Neural cell (in vitro differentiated cells): ENCODE measurements at regions not wholly inside any gene's neighbourhood (a gene's known extent, or its start where the extent isn't known, plus 50 kb on each side); places are given as distances from the start of the nearest gene placed in this dataset.

Experiments
- H2AFZ ChIP-seq: fragments of 200-600, 300-800 bp; sonication (generic), shearing (Covaris generic); 2 replicates; pipeline ENCODE4 v1.6.0; 2014; ENCODE audit warnings: low read depth, mild to moderate bottlenecking, antibody characterized with exemption, low read length, moderate library complexity
- H3F3A ChIP-seq: fragments of 200-600 bp; shearing (Covaris generic); 2 replicates; pipeline ENCODE4 v1.6.1; 2016; ENCODE audit warnings: mild to moderate bottlenecking, moderate library complexity, mixed read lengths, antibody characterized with exemption, low read length; ENCODE audit not compliant: insufficient read depth, poor library complexity, severe bottlenecking
- H3K27ac ChIP-seq: fragments of 200-600, 300-800 bp; sonication (generic), shearing (Covaris generic); 2 replicates; pipeline ENCODE4 v1.5.1; 2014; ENCODE audit warnings: mild to moderate bottlenecking, low read length, moderate library complexity
- H3K27me3 ChIP-seq: fragments of 300-800, 200-600 bp; sonication (generic), shearing (Covaris generic); 2 replicates; pipeline ENCODE4 v1.6.0; 2014; ENCODE audit warnings: mild to moderate bottlenecking, low read depth, low read length, moderate library complexity; ENCODE audit not compliant: insufficient read depth
- H3K36me3 ChIP-seq: fragments of 300-800, 200-600 bp; sonication (generic), shearing (Covaris generic); 2 replicates; pipeline ENCODE4 v1.5.1; 2014; ENCODE audit warnings: mild to moderate bottlenecking, antibody characterized with exemption, low read length, moderate library complexity; ENCODE audit not compliant: insufficient read depth
- H3K4me2 ChIP-seq: fragments of 300-800, 200-600 bp; sonication (generic), shearing (Covaris generic); 2 replicates; pipeline ENCODE4 v1.6.0; 2014; ENCODE audit warnings: mild to moderate bottlenecking, low read length
- H3K4me3 ChIP-seq: fragments of 300-800, 200-600 bp; sonication (generic), shearing (Covaris generic); 2 replicates; pipeline ENCODE4 v1.5.1; 2014; ENCODE audit warnings: mild to moderate bottlenecking, low read length, moderate library complexity
- H3K79me2 ChIP-seq: fragments of 200-600 bp; shearing (Covaris generic); replicated peaks from 2 replicates; pipeline ENCODE4 v1.6.0; 2014; ENCODE audit warnings: mild to moderate bottlenecking, low read length, moderate library complexity; ENCODE audit not compliant: insufficient read depth
- H3K9ac ChIP-seq: fragments of 300-800, 200-600 bp; sonication (generic), shearing (Covaris generic); 2 replicates; pipeline ENCODE4 v1.6.1; 2016; ENCODE audit warnings: mild to moderate bottlenecking, low read length, mixed read lengths
- H3K9me2 ChIP-seq: fragments of 200-600 bp; shearing (Covaris generic); 2 replicates; pipeline ENCODE4 v1.6.1; 2016; ENCODE audit warnings: mild to moderate bottlenecking, low read length, mixed read lengths; ENCODE audit not compliant: insufficient read depth
- H3K9me3 ChIP-seq: fragments of 200-600, 300-800 bp; sonication (generic), shearing (Covaris generic); 2 replicates; pipeline ENCODE4 v1.6.1; 2016; ENCODE audit warnings: mild to moderate bottlenecking, mixed run types, low read length, moderate library complexity, mixed read lengths
- H4K20me1 ChIP-seq: fragments of 200-600 bp; shearing (Covaris generic); 2 replicates; pipeline ENCODE4 v1.6.1; 2016; ENCODE audit warnings: mild to moderate bottlenecking, mixed run types; ENCODE audit not compliant: insufficient read depth
- CTCF ChIP-seq: fragments of 450-650 bp; IDR thresholded peaks from 2 replicates; pipeline ENCODE4 v1.5.1; 2014; ENCODE audit warnings: antibody characterized with exemption, mild to moderate bottlenecking, moderate library complexity; ENCODE audit not compliant: poor library complexity, severe bottlenecking
- EP300 ChIP-seq: fragments of 450-650 bp; conservative IDR thresholded peaks from 2 replicates; pipeline ENCODE4 v1.6.1; 2014; ENCODE audit warnings: antibody characterized with exemption, mild to moderate bottlenecking, moderate library complexity; ENCODE audit not compliant: poor library complexity, severe bottlenecking
- EZH2 ChIP-seq: fragments of 200-600, 300-800 bp; shearing (Covaris generic), sonication (generic); IDR thresholded peaks from 2 replicates; pipeline ENCODE4 v1.6.1; 2014; ENCODE audit warnings: antibody characterized with exemption, low read length, borderline replicate concordance, mild to moderate bottlenecking; ENCODE audit not compliant: insufficient read depth, poor library complexity, severe bottlenecking
- MXI1 ChIP-seq: fragments of 450-650 bp; conservative IDR thresholded peaks from 2 replicates; pipeline ENCODE4 v1.6.1; 2014; ENCODE audit warnings: antibody characterized with exemption, mild to moderate bottlenecking; ENCODE audit not compliant: poor library complexity, severe bottlenecking
- POLR2AphosphoS5 ChIP-seq: IDR thresholded peaks from 2 replicates; pipeline ENCODE4 v1.6.1; 2012
- RAD21 ChIP-seq: fragments of 450-650 bp; conservative IDR thresholded peaks from 2 replicates; pipeline ENCODE4 v1.6.1; 2014; ENCODE audit warnings: antibody characterized with exemption, mild to moderate bottlenecking, moderate library complexity
- REST ChIP-seq: IDR thresholded peaks from 2 replicates; pipeline ENCODE4 v1.6.1; 2012; ENCODE audit warnings: borderline replicate concordance
- SMC3 ChIP-seq: fragments of 450-650 bp; conservative IDR thresholded peaks from 2 replicates; pipeline ENCODE4 v1.6.1; 2014; ENCODE audit warnings: antibody characterized with exemption, mild to moderate bottlenecking, moderate library complexity; ENCODE audit not compliant: poor library complexity
- TAF1 ChIP-seq: IDR thresholded peaks from 2 replicates; pipeline ENCODE4 v1.6.1; 2012; ENCODE audit warnings: low read depth

- TF ChIP-seq REST (no peak), POLR2AphosphoS5 (no peak)
These were observed 148.1 kb upstream of the RUNX1 start (continued) for GRCh38 chr21:35197191-35197590.

GRCh38 chr21:35196128-35196527 is 147.0 kb upstream of the RUNX1 start:
- Histone ChIP-seq H3K79me2 (no peaks in the 10 kb centered on the region), H3K9me2 (no peaks in the 10 kb centered on the region), H3K4me3 (no peak overlapping the region), H3K4me2 (no peak overlapping the region), H3K9ac (no peak overlapping the region), H2AFZ (no peak overlapping the region), H4K20me1 (no peaks in the 10 kb centered on the region), H3F3A (no peaks in the 10 kb centered on the region), H3K36me3 (no peaks in the 10 kb centered on the region), H3K27me3 (no peaks in the 10 kb centered on the region), H3K27ac (no peak overlapping the region), H3K9me3 (no peaks in the 10 kb centered on the region)
- no peak for TF ChIP-seq RAD21
- no peak for TF ChIP-seq TAF1
- no peak for TF ChIP-seq SMC3
- TF ChIP-seq REST = no peak
- TF ChIP-seq EP300 = no peak
- TF ChIP-seq POLR2AphosphoS5 = no peak
- TF ChIP-seq CTCF = no peak
- TF ChIP-seq EZH2 = no peak
- TF ChIP-seq MXI1 = no peak
